GM12878 (cell line): ENCODE measurements at regions not wholly inside any gene's neighbourhood (a gene's known extent, or its start where the extent isn't known, plus 50 kb on each side); places are given as distances from the start of the nearest gene placed in this dataset.

Source experiments
- ATAC-seq: fragments of 200-7000 bp; cut with Tn5 transposase; 3 replicates; pipeline ENCODE4 v1.9.1; 2020; ENCODE audit warnings: mild to moderate bottlenecking, moderate library complexity
- BruUV-seq: library from RNA; stranded (reverse); fragments of 400-500 nt; replicated peaks from 2 replicates; lab custom pipeline; 2021; lab: Mats Ljungman, UMichigan
- CTCF ChIA-PET: fragments of 300-600 bp; sonication (Branson Sonifier 250); formaldehyde crosslinking; extraction: SDS; loops from one replicate; lab custom pipeline; 2021; ENCODE audit warnings: inconsistent platforms; lab: Yijun Ruan, JAX
- POLR2A ChIA-PET: fragments of 350-600 bp; formaldehyde crosslinking; extraction: SDS; loops from one replicate; lab custom pipeline; 2021; ENCODE audit warnings: inconsistent platforms; lab: Charles Lee
- RAD21 ChIA-PET: fragments of 300-600 bp; sonication (Branson Sonifier 250); formaldehyde crosslinking; loops from one replicate; lab custom pipeline; 2023; ENCODE audit warnings: antibody characterized with exemption; ENCODE audit not compliant: unreplicated experiment; lab: Charles Lee
- SMC1A ChIA-PET: fragments of 300-600 bp; sonication (Branson Sonifier 250); formaldehyde crosslinking; loops from one replicate; lab custom pipeline; 2023; ENCODE audit not compliant: unreplicated experiment, uncharacterized antibody; lab: Charles Lee
- DNase-seq: peaks from one replicate; pipeline ENCODE4 v3.0.0-alpha.2; 2011; ENCODE audit warnings: low read depth, low spot score
- FAIRE-seq: peaks from 3 replicates; lab custom pipeline; 2011; peaks lifted over from hg19 to GRCh38; lab: Jason Lieb, UNC
- H2AFZ ChIP-seq: 2 replicates; pipeline ENCODE4 v1.6.0; 2011; ENCODE audit warnings: low read depth, low read length, control low read depth; ENCODE audit not compliant: control insufficient read depth
- H3K27ac ChIP-seq: 2 replicates; pipeline ENCODE4 v1.5.1; 2011; ENCODE audit warnings: control low read depth; ENCODE audit not compliant: control insufficient read depth, insufficient read depth
- H3K27me3 ChIP-seq, 2 experiments: replicated peaks in 1 of 2; 2 replicates each; pipeline versions ENCODE4 v1.6.0 to v1.6.1; 2011; ENCODE audit warnings: low read length in 1 of 2; ENCODE audit not compliant: control insufficient read depth in 2 of 2, insufficient read depth in 2 of 2
- H3K36me3 ChIP-seq, 2 experiments: 2 replicates each; pipeline ENCODE4 v1.5.1; 2011; ENCODE audit warnings: low read length in 1 of 2; ENCODE audit not compliant: control insufficient read depth in 2 of 2, insufficient read depth in 2 of 2
- H3K4me1 ChIP-seq: 2 replicates; pipeline ENCODE4 v1.6.1; 2011; ENCODE audit warnings: mild to moderate bottlenecking, low read length, moderate library complexity, mixed read lengths; ENCODE audit not compliant: control insufficient read depth, insufficient read depth
- H3K4me2 ChIP-seq: 2 replicates; pipeline ENCODE4 v1.6.0; 2011; ENCODE audit warnings: control low read depth; ENCODE audit not compliant: control insufficient read depth, insufficient read depth
- H3K4me3 ChIP-seq: fragments of 200-600 bp; sonication (generic); 2 replicates; pipeline ENCODE4 v1.5.1; 2016
- H3K79me2 ChIP-seq: 2 replicates; pipeline ENCODE4 v1.6.0; 2011; ENCODE audit warnings: low read length; ENCODE audit not compliant: control insufficient read depth, insufficient read depth
- H3K9ac ChIP-seq: 2 replicates; pipeline ENCODE4 v1.8.0; 2011; ENCODE audit warnings: low read length, control low read depth, mixed read lengths; ENCODE audit not compliant: control insufficient read depth, insufficient read depth
- H3K9me3 ChIP-seq: replicated peaks from 3 replicates; pipeline ENCODE4 v1.5.1; 2011; ENCODE audit warnings: mild to moderate bottlenecking, low read length; ENCODE audit not compliant: control insufficient read depth, insufficient read depth
- H4K20me1 ChIP-seq: 2 replicates; pipeline ENCODE4 v1.6.0; 2011; ENCODE audit not compliant: control insufficient read depth, insufficient read depth
- ATF2 ChIP-seq: IDR thresholded peaks from 2 replicates; pipeline ENCODE4 v1.6.1; 2012; ENCODE audit warnings: low read length, inconsistent platforms
- ATF7 ChIP-seq: fragments of 450-650 bp; IDR thresholded peaks from 2 replicates; pipeline ENCODE4 v1.6.1; 2016; ENCODE audit warnings: low read depth, mild to moderate bottlenecking
- BCL11A ChIP-seq: IDR thresholded peaks from 2 replicates; pipeline ENCODE4 v1.6.1; 2011; ENCODE audit warnings: low read depth, low read length
- BHLHE40 ChIP-seq, 2 experiments: fragments of 450-650 bp in 1 of 2; IDR thresholded peaks; 2 replicates each; pipeline ENCODE4 v1.6.1; 2011 to 2017; ENCODE audit warnings: low read depth in 2 of 2, borderline replicate concordance in 1 of 2, improper control_type of control experiment in 1 of 2, low read length in 1 of 2, mild to moderate bottlenecking in 1 of 2
- FOXM1 ChIP-seq: IDR thresholded peaks from 2 replicates; pipeline ENCODE4 v1.6.1; 2012; ENCODE audit warnings: low read depth, mild to moderate bottlenecking, inconsistent platforms, low read length, moderate library complexity
- HSF1 ChIP-seq: fragments of 150-350 bp; IDR thresholded peaks from 2 replicates; pipeline ENCODE4 v1.6.1; 2014; ENCODE audit warnings: mild to moderate bottlenecking, low read depth, low read length
- JUND ChIP-seq: IDR thresholded peaks from 2 replicates; pipeline ENCODE4 v1.6.1; 2012; ENCODE audit warnings: low read depth, mild to moderate bottlenecking, low read length, improper control_type of control experiment, moderate library complexity
- KLF5 ChIP-seq: fragments of 450-650 bp; IDR thresholded peaks from 2 replicates; pipeline ENCODE4 v1.6.1; 2014; ENCODE audit warnings: mild to moderate bottlenecking; ENCODE audit not compliant: partially characterized antibody
- RELA ChIP-seq: fragments of 450-650 bp; IDR thresholded peaks from 2 replicates; pipeline ENCODE4 v1.8.0; 2014; ENCODE audit warnings: borderline replicate concordance; ENCODE audit not compliant: partially characterized antibody
- SMARCA5 ChIP-seq: fragments of 450-650 bp; IDR thresholded peaks from 2 replicates; pipeline ENCODE4 v1.6.1; 2017; ENCODE audit warnings: mild to moderate bottlenecking
- SPI1 ChIP-seq: IDR thresholded peaks from 2 replicates; pipeline ENCODE4 v1.6.1; 2011; ENCODE audit warnings: low read depth, mild to moderate bottlenecking, low read length, moderate library complexity, borderline replicate concordance; ENCODE audit not compliant: insufficient read depth
- ZBED1 ChIP-seq: IDR thresholded peaks from 2 replicates; pipeline ENCODE4 v1.6.1; 2016; ENCODE audit warnings: borderline replicate concordance
- WGBS: methylation state at CpG from one replicate; pipeline ENCODE4 v1.1.6; 2016; ENCODE audit warnings: low lambda C conversion rate; ENCODE audit not compliant: insufficient replicate concordance, insufficient coverage; ENCODE audit errors: missing lambda C conversion rate; 5-methylcytosine and 5-hydroxymethylcytosine counted together
- in situ Hi-C: fragments of 300-500 bp; cut with MboI; formaldehyde crosslinking; loops from 9 replicates; pipeline ENCODE4 v1.14.3; 2018; ENCODE audit warnings: mixed read lengths
- intact Hi-C: fragments of 100-400 bp; cut with micrococcal nuclease; formaldehyde crosslinking; loops from one replicate; pipeline ENCODE4 v1.14.2; 2022; ENCODE audit not compliant: unreplicated experiment

GRCh38 chr17:43326490-43327275, 72.1 kb upstream of the ARL4D start:
- Histone ChIP-seq H3K79me2 (no peaks in the 10 kb centered on the region), H4K20me1 (no peaks in the 10 kb centered on the region), H3K27me3 (no peaks in the 10 kb centered on the region), H3K27ac (no peak overlapping the region), H3K4me1 (peaks cover 6% of the 10 kb centered on the region), H3K9ac (no peak overlapping the region), H3K9me3 (no peaks in the 10 kb centered on the region), H3K36me3 (no peaks in the 10 kb centered on the region), H3K4me3 (no peak overlapping the region), H2AFZ (no peak overlapping the region), H3K4me2 (no peak overlapping the region)
- DNase-seq (no peak), FAIRE-seq (no peak), ATAC-seq (no peak)
- in situ Hi-C loops, result no loop called here
- TF ChIP-seq JUND (no peak), KLF5 (no peak), FOXM1 (no peak), SPI1 (no peak), SMARCA5 (no peak), ATF7 (no peak), BCL11A (no peak), BHLHE40 (IDR thresholded peaks at IDR 0.05; ENCODE audit: borderline replicate concordance in 1 of 2, low read depth in 2 of 2, low read length in 1 of 2) (no peak), ZBED1 (no peak), HSF1 (no peak), ATF2 (no peak), RELA (no peak)
- CTCF ChIA-PET, result interaction anchor here (1.1 kb wide), 1 partner anchor 9 kb away, joined by 5 read pairs; no protein-coding TSS in a partner anchor
- RAD21 ChIA-PET, result no interaction called here
- WGBS, result 24% methylated on average over 7 of the region's 7 CpGs
- POLR2A ChIA-PET, result no interaction called here
- intact Hi-C loops, result no loop called here
- SMC1A ChIA-PET, result no interaction called here
- BruUV-seq, result no TSS peak
